Activated naive CD4-positive, alpha-beta T cell treated with anti-CD3 and anti-CD28 coated beads for 36 hours (primary cell): ENCODE measurements at regions not wholly inside any gene's neighbourhood (a gene's known extent, or its start where the extent isn't known, plus 50 kb on each side); places are given as distances from the start of the nearest gene placed in this dataset.

Experiments
- CTCF ChIA-PET: fragments of 350-600 bp; sonication (Branson Sonifier 250); formaldehyde crosslinking; loops from one replicate; lab custom pipeline; 2021; ENCODE audit warnings: antibody characterized with exemption; lab: Charles Lee
- DNase-seq: peaks from one replicate; pipeline ENCODE4 v3.0.0-alpha.2; 2020
- H3K27ac Mint-ChIP-seq: one replicate; pipeline ENCODE4 v1.8.0; 2021; ENCODE audit warnings: mild to moderate bottlenecking, mixed read lengths
- H3K27me3 Mint-ChIP-seq: one replicate; pipeline ENCODE4 v1.8.0; 2021; ENCODE audit warnings: low read depth, mixed read lengths
- H3K36me3 Mint-ChIP-seq: one replicate; pipeline ENCODE4 v1.8.0; 2021; ENCODE audit warnings: low read depth, mixed read lengths
- H3K4me1 Mint-ChIP-seq: one replicate; pipeline ENCODE4 v1.8.0; 2021; ENCODE audit warnings: low read depth, mixed read lengths
- H3K4me3 Mint-ChIP-seq: one replicate; pipeline ENCODE4 v1.8.0; 2021; ENCODE audit warnings: mild to moderate bottlenecking, moderate library complexity, mixed read lengths
- H3K9me3 Mint-ChIP-seq: one replicate; pipeline ENCODE4 v1.8.0; 2021; ENCODE audit warnings: mixed read lengths
- intact Hi-C: fragments of 100-400 bp; cut with micrococcal nuclease; formaldehyde crosslinking; loops from one replicate; pipeline ENCODE4 v1.15.1; 2023

- H3K36me3 Mint-ChIP-seq, result peaks cover 22% of the 10 kb centered on the region
- H3K27me3 Mint-ChIP-seq, result no peaks in the 10 kb centered on the region
- H3K4me1 Mint-ChIP-seq, result peaks cover 11% of the 10 kb centered on the region
- CTCF ChIA-PET, result no interaction called here
- no peaks in the 10 kb centered on the region for H3K9me3 Mint-ChIP-seq
- DNase-seq, result no peak
- H3K4me3 Mint-ChIP-seq, result no peak overlapping the region
- intact Hi-C loops, result no loop called here
- H3K27ac Mint-ChIP-seq, result no peak overlapping the region
Measured at GRCh38 chr5:146254223-146254622, 50.8 kb downstream of the RBM27 start.

DNA sequence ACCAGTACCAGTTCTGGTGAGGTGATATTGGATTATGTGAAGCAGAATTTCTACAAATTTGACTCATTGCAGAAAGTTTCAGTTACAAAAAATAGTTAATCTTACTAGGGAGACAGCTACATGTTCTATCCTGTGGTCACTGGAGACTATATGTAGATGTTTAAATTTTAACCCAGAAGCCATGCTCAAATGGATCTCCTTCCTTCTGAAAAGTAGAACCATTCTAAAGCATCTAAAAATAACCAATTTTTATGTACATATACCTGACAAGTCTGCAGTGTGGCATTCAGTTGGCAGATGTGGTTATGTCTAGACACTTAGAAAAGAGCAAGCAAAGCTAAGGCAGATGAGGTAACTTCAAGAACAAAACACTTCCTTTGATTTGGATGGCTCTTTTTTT is 65.5 kb upstream of the POU4F3 start:
- no peaks in the 10 kb centered on the region for H3K27me3 Mint-ChIP-seq
- no peak overlapping the region for H3K27ac Mint-ChIP-seq
- DNase-seq, result no peak
- CTCF ChIA-PET, result interaction anchor here (0.6 to 0.8 kb wide), 3 partner anchors 16 to 228 kb away, joined by 3 read pairs; no protein-coding TSS in a partner anchor
- no peaks in the 10 kb centered on the region for H3K9me3 Mint-ChIP-seq
- H3K4me1 Mint-ChIP-seq, result no peaks in the 10 kb centered on the region
- peaks cover 19% of the 10 kb centered on the region for H3K36me3 Mint-ChIP-seq
- H3K4me3 Mint-ChIP-seq, result no peak overlapping the region
- intact Hi-C loops, result no loop called here

DNA sequence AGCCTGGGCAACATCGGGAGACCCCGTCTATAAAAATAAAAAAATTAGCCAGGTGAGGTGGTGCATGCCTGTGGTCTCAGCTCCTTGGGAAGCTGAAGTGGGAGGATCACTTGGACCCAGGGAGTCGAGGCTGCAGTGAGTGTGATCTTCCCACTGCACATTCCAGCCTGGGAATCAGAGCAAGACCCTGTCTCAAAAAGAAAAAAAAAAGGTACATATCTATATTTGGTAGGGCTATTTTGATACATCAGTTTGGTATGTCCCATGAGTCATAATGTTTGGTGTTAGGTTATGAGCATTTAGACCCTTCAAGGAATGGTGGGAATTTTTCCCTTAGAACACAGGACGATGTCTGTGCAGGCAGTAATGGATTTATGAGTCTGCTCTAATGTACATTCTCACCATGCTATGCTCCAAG is 55.3 kb upstream of the POU4F3 start:
- CTCF ChIA-PET, result no interaction called here

DNA sequence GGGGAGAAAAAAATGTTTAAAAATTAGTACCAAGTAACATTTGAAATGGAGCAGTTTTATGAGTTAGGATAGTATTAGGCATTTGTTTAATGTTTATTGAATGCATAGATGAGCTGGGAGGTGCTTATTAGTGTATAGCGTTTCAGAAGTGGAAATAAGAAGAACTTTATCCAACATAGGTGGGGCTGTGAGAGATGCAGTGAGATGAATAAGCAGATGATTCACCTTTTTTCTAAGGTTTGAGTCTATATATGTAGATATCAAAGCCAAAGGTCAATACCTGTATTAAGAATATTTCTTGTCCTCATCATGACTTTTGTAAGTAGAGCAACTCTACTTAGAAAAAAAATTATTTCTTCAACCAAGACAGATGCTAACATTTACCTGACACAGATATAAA is 54.6 kb upstream of the POU4F3 start:
- peaks cover 1% of the 10 kb centered on the region for H3K36me3 Mint-ChIP-seq
- no peaks in the 10 kb centered on the region for H3K9me3 Mint-ChIP-seq
- H3K27ac Mint-ChIP-seq, result no peak overlapping the region
- H3K4me1 Mint-ChIP-seq, result no peaks in the 10 kb centered on the region
- H3K27me3 Mint-ChIP-seq, result no peaks in the 10 kb centered on the region
- H3K4me3 Mint-ChIP-seq, result no peak overlapping the region
- DNase-seq, result no peak
- CTCF ChIA-PET, result no interaction called here
- intact Hi-C loops, result no loop called here

More for the DNA sequence above, 55.3 kb upstream of the POU4F3 start:
- H3K36me3 Mint-ChIP-seq, result peaks cover 1% of the 10 kb centered on the region
- H3K27ac Mint-ChIP-seq, result no peak overlapping the region
- no peaks in the 10 kb centered on the region for H3K9me3 Mint-ChIP-seq
- H3K4me3 Mint-ChIP-seq, result no peak overlapping the region
- H3K4me1 Mint-ChIP-seq, result no peaks in the 10 kb centered on the region
- DNase-seq, result no peak
- intact Hi-C loops, result no loop called here
- no peaks in the 10 kb centered on the region for H3K27me3 Mint-ChIP-seq
